AG09309 (cell line): ENCODE measurements at regions not wholly inside any gene's neighbourhood (a gene's known extent, or its start where the extent isn't known, plus 50 kb on each side); places are given as distances from the start of the nearest gene placed in this dataset.

Experiments
- DNase-seq: peaks from one replicate; pipeline ENCODE4 v3.0.0-alpha.2; 2010; ENCODE audit warnings: low read depth
- H3K4me3 ChIP-seq: 2 replicates; pipeline ENCODE4 v1.5.1; 2011; ENCODE audit warnings: mild to moderate bottlenecking, low read depth, low read length, moderate library complexity; ENCODE audit not compliant: control insufficient read depth
- CTCF ChIP-seq: IDR thresholded peaks from 2 replicates; pipeline ENCODE4 v1.5.1; 2011; ENCODE audit warnings: mild to moderate bottlenecking, low read depth, low read length, inconsistent platforms; ENCODE audit not compliant: insufficient read depth, control insufficient read depth; ENCODE audit errors: missing control alignments

- H3K4me3 ChIP-seq: no peak overlapping the region
- no peak for TF ChIP-seq CTCF
- no peak for DNase-seq
Measured at GRCh38 chr4:27928761-27929540, 1068.3 kb downstream of the STIM2 start.

GRCh38 chr4:27930291-27930690 lies 1069.7 kb downstream of the STIM2 start:
- DNase-seq: no peak
- H3K4me3 ChIP-seq: no peak overlapping the region
- no peak for TF ChIP-seq CTCF

GRCh38 chr4:27930976-27931375 lies 1070.3 kb downstream of the STIM2 start:
- no peak overlapping the region for H3K4me3 ChIP-seq
- TF ChIP-seq CTCF: no peak
- no peak for DNase-seq

GRCh38 chr4:27931584-27931983 lies 1070.9 kb downstream of the STIM2 start:
- TF ChIP-seq CTCF: no peak
- DNase-seq: no peak
- H3K4me3 ChIP-seq: no peak overlapping the region

DNA sequence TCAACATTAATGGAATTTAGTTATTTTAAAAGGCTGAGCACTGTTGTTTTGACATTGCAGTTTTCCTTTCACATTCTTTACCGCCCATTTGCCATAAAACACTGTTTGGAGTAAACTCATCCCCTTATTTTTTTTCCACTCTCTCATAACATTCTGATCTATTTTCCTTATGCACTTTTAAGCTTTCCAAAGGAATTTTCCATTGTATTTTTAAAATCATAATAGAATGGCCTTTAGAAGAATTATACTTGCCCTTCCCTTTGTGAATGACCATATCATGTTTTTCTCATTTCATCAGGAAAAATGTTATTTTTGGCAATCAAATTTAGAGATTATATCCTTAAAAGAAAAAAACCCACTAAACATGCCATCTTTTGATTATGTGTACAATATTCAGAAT lies 1074.2 kb downstream of the STIM2 start:
- no peak for TF ChIP-seq CTCF
- no peak overlapping the region for H3K4me3 ChIP-seq
- no peak for DNase-seq

DNA sequence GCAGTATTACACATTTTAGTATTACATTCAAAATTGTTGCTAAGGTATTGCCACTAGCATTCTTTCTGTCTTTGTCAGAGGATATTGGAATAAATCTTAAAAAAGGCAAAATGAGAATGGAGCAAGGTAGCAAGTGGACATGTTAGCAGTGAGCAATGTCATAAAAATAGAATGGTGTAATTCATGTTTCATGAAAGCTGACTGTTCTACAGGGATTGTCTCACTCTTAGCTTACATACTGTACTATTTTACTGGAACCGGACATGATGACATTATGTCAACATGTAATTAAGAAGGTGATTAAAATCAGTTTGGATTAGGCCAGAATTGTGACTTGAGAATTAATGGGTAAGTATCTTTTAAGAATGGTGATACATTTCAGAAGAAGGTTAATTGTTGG lies 1086.2 kb downstream of the STIM2 start:
- H3K4me3 ChIP-seq: no peak overlapping the region
- no peak for TF ChIP-seq CTCF
- DNase-seq: no peak
